ENCODE measurements at regions not wholly inside any gene's neighbourhood (a gene's known extent, or its start where the extent isn't known, plus 50 kb on each side); places are given as distances from the start of the nearest gene placed in this dataset.

GRCh38 chr1:175833951-175834350 lies 90.6 kb upstream of the TNR start:
- Mint-ChIP-seq H3K9me3 (peaks cover 0 to 8% (median 0%) of the 10 kb centered on the region in 7 donors), H3K27me3 (peaks cover 4% of the 10 kb centered on the region), H3K4me1 (no peaks in the 10 kb centered on the region), H3K36me3 (no peaks in the 10 kb centered on the region), H3K27ac (peak overlapping the region in 1 of 3 donors; percentile 26), H3K4me3 (no peak overlapping the region)
- no peak for DNase-seq
- no peaks in the 10 kb centered on the region for H3K36me3 ChIP-seq (ENCODE audit: control insufficient read depth, insufficient read depth, low read length)
- no peaks in the 10 kb centered on the region for H3K9me3 ChIP-seq (ENCODE audit: control insufficient read depth in 2 of 2, low read length in 2 of 2)
- no peaks in the 10 kb centered on the region for H3K27me3 ChIP-seq (ENCODE audit: control insufficient read depth, insufficient read depth, low read length)
- ATAC-seq (ENCODE audit: low read depth in 2 of 2): no peak
- H3K4me1 ChIP-seq (ENCODE audit: control insufficient read depth, insufficient read depth, low read length, poor library complexity, severe bottlenecking): no peaks in the 10 kb centered on the region
- no peak overlapping the region for H3K27ac ChIP-seq (ENCODE audit: insufficient read depth, low read length, poor library complexity, severe bottlenecking)
- H3K4me3 ChIP-seq (ENCODE audit: low read depth, low read length): no peak overlapping the region

GRCh38 chr1:175833502-175833901 lies 90.1 kb upstream of the TNR start:
- H3K4me3 ChIP-seq (ENCODE audit: low read depth, low read length): no peak overlapping the region
- no peak overlapping the region for H3K27ac ChIP-seq (ENCODE audit: insufficient read depth, low read length, poor library complexity, severe bottlenecking)
- Mint-ChIP-seq H3K27me3 (peaks cover 4% of the 10 kb centered on the region), H3K4me3 (no peak overlapping the region), H3K27ac (no peak overlapping the region), H3K36me3 (no peaks in the 10 kb centered on the region), H3K9me3 (peaks cover 0 to 8% (median 0%) of the 10 kb centered on the region in 7 donors), H3K4me1 (no peaks in the 10 kb centered on the region)
- no peaks in the 10 kb centered on the region for H3K27me3 ChIP-seq (ENCODE audit: control insufficient read depth, insufficient read depth, low read length)
- H3K4me1 ChIP-seq (ENCODE audit: control insufficient read depth, insufficient read depth, low read length, poor library complexity, severe bottlenecking): no peaks in the 10 kb centered on the region
- no peaks in the 10 kb centered on the region for H3K36me3 ChIP-seq (ENCODE audit: control insufficient read depth, insufficient read depth, low read length)
- no peak for DNase-seq
- H3K9me3 ChIP-seq (ENCODE audit: control insufficient read depth in 2 of 2, low read length in 2 of 2): no peaks in the 10 kb centered on the region
- ATAC-seq (ENCODE audit: low read depth in 2 of 2): no peak

GRCh38 chr1:175830500-175830899 lies 87.1 kb upstream of the TNR start:
- Mint-ChIP-seq H3K4me1 (no peaks in the 10 kb centered on the region), H3K27me3 (peaks cover 8% of the 10 kb centered on the region)

GRCh38 chr1:175829845-175830244 lies 86.5 kb upstream of the TNR start:
- H3K9me3 ChIP-seq (ENCODE audit: control insufficient read depth in 2 of 2, low read length in 2 of 2): no peaks in the 10 kb centered on the region
- DNase-seq: no peak
- H3K27ac ChIP-seq (ENCODE audit: insufficient read depth, low read length, poor library complexity, severe bottlenecking): no peak overlapping the region
- H3K9me3 Mint-ChIP-seq: peaks cover 0 to 8% (median 2%) of the 10 kb centered on the region in 7 donors
- peaks cover 2% of the 10 kb centered on the region for H3K27me3 ChIP-seq (ENCODE audit: control insufficient read depth, insufficient read depth, low read length)
- no peak overlapping the region for H3K4me3 ChIP-seq (ENCODE audit: low read depth, low read length)
- H3K4me1 Mint-ChIP-seq: no peaks in the 10 kb centered on the region
- no peaks in the 10 kb centered on the region for H3K36me3 ChIP-seq (ENCODE audit: control insufficient read depth, insufficient read depth, low read length)
- no peak for ATAC-seq (ENCODE audit: low read depth in 2 of 2)
- no peak overlapping the region for H3K27ac Mint-ChIP-seq
- H3K4me3 Mint-ChIP-seq: no peak overlapping the region
- H3K4me1 ChIP-seq (ENCODE audit: control insufficient read depth, insufficient read depth, low read length, poor library complexity, severe bottlenecking): no peaks in the 10 kb centered on the region
- peaks cover 8% of the 10 kb centered on the region for H3K27me3 Mint-ChIP-seq
- H3K36me3 Mint-ChIP-seq: no peaks in the 10 kb centered on the region

More at GRCh38 chr1:175830500-175830899, 87.1 kb upstream of the TNR start:
- no peaks in the 10 kb centered on the region for H3K36me3 Mint-ChIP-seq
- H3K27me3 ChIP-seq (ENCODE audit: control insufficient read depth, insufficient read depth, low read length): no peaks in the 10 kb centered on the region
- H3K4me3 ChIP-seq (ENCODE audit: low read depth, low read length): no peak overlapping the region
- no peak overlapping the region for H3K4me3 Mint-ChIP-seq
- DNase-seq (no peak), ATAC-seq (ENCODE audit: low read depth in 2 of 2) (no peak)
- no peak overlapping the region for H3K27ac ChIP-seq (ENCODE audit: insufficient read depth, low read length, poor library complexity, severe bottlenecking)
- peaks cover 0 to 8% (median 2%) of the 10 kb centered on the region in 7 donors for H3K9me3 Mint-ChIP-seq
- no peak overlapping the region for H3K27ac Mint-ChIP-seq
- no peaks in the 10 kb centered on the region for H3K36me3 ChIP-seq (ENCODE audit: control insufficient read depth, insufficient read depth, low read length)
- no peaks in the 10 kb centered on the region for H3K4me1 ChIP-seq (ENCODE audit: control insufficient read depth, insufficient read depth, low read length, poor library complexity, severe bottlenecking)
- no peaks in the 10 kb centered on the region for H3K9me3 ChIP-seq (ENCODE audit: control insufficient read depth in 2 of 2, low read length in 2 of 2)

GRCh38 chr1:175826705-175827104 lies 83.3 kb upstream of the TNR start:
- Histone ChIP-seq H3K36me3 (ENCODE audit: control insufficient read depth, insufficient read depth, low read length) (no peaks in the 10 kb centered on the region), H3K27ac (ENCODE audit: insufficient read depth, low read length, poor library complexity, severe bottlenecking) (no peak overlapping the region), H3K4me1 (ENCODE audit: control insufficient read depth, insufficient read depth, low read length, poor library complexity, severe bottlenecking) (no peaks in the 10 kb centered on the region), H3K27me3 (ENCODE audit: control insufficient read depth, insufficient read depth, low read length) (peaks cover 2% of the 10 kb centered on the region), H3K4me3 (ENCODE audit: low read depth, low read length) (no peak overlapping the region), H3K9me3 (ENCODE audit: control insufficient read depth in 2 of 2, low read length in 2 of 2) (no peaks in the 10 kb centered on the region)
- Mint-ChIP-seq H3K36me3 (no peaks in the 10 kb centered on the region), H3K27ac (no peak overlapping the region), H3K4me3 (no peak overlapping the region), H3K27me3 (peaks cover 9% of the 10 kb centered on the region), H3K9me3 (peaks cover 0 to 14% (median 0%) of the 10 kb centered on the region in 7 donors), H3K4me1 (no peaks in the 10 kb centered on the region)
- DNase-seq (no peak), ATAC-seq (ENCODE audit: low read depth in 2 of 2) (no peak)

- Mint-ChIP-seq H3K27me3 (peaks cover 10% of the 10 kb centered on the region), H3K36me3 (no peaks in the 10 kb centered on the region), H3K4me3 (no peak overlapping the region), H3K27ac (no peak overlapping the region), H3K4me1 (no peaks in the 10 kb centered on the region), H3K9me3 (peaks cover 0 to 7% (median 0%) of the 10 kb centered on the region in 7 donors)
- Histone ChIP-seq H3K27me3 (ENCODE audit: control insufficient read depth, insufficient read depth, low read length) (peaks cover 2% of the 10 kb centered on the region), H3K9me3 (ENCODE audit: control insufficient read depth in 2 of 2, low read length in 2 of 2) (no peaks in the 10 kb centered on the region), H3K36me3 (ENCODE audit: control insufficient read depth, insufficient read depth, low read length) (no peaks in the 10 kb centered on the region), H3K27ac (ENCODE audit: insufficient read depth, low read length, poor library complexity, severe bottlenecking) (no peak overlapping the region), H3K4me3 (ENCODE audit: low read depth, low read length) (no peak overlapping the region), H3K4me1 (ENCODE audit: control insufficient read depth, insufficient read depth, low read length, poor library complexity, severe bottlenecking) (no peaks in the 10 kb centered on the region)
- DNase-seq (peak in 1 of 3 donors; percentile 9), ATAC-seq (ENCODE audit: low read depth in 2 of 2) (no peak)
Measured at GRCh38 chr1:175824079-175824478, 80.7 kb upstream of the TNR start.

- Histone ChIP-seq H3K4me1 (ENCODE audit: control insufficient read depth, insufficient read depth, low read length, poor library complexity, severe bottlenecking) (no peaks in the 10 kb centered on the region), H3K27ac (ENCODE audit: insufficient read depth, low read length, poor library complexity, severe bottlenecking) (no peak overlapping the region), H3K9me3 (ENCODE audit: control insufficient read depth in 2 of 2, low read length in 2 of 2) (no peaks in the 10 kb centered on the region), H3K27me3 (ENCODE audit: control insufficient read depth, insufficient read depth, low read length) (peaks cover 2% of the 10 kb centered on the region), H3K4me3 (ENCODE audit: low read depth, low read length) (no peak overlapping the region), H3K36me3 (ENCODE audit: control insufficient read depth, insufficient read depth, low read length) (no peaks in the 10 kb centered on the region)
- peaks cover 10% of the 10 kb centered on the region for H3K27me3 Mint-ChIP-seq
- no peaks in the 10 kb centered on the region for H3K36me3 Mint-ChIP-seq
- H3K27ac Mint-ChIP-seq: no peak overlapping the region
- peaks cover 0 to 7% (median 0%) of the 10 kb centered on the region in 7 donors for H3K9me3 Mint-ChIP-seq
- DNase-seq: no peak
- no peak overlapping the region for H3K4me3 Mint-ChIP-seq
- no peak for ATAC-seq (ENCODE audit: low read depth in 2 of 2)
- no peaks in the 10 kb centered on the region for H3K4me1 Mint-ChIP-seq
Measured at GRCh38 chr1:175823406-175823805, 80.0 kb upstream of the TNR start.

- no peak overlapping the region for H3K27ac Mint-ChIP-seq
- peaks cover 2% of the 10 kb centered on the region for H3K27me3 ChIP-seq (ENCODE audit: control insufficient read depth, insufficient read depth, low read length)
- no peak for DNase-seq
- no peak overlapping the region for H3K4me3 Mint-ChIP-seq
- H3K4me1 ChIP-seq (ENCODE audit: control insufficient read depth, insufficient read depth, low read length, poor library complexity, severe bottlenecking): no peaks in the 10 kb centered on the region
- no peak for ATAC-seq (ENCODE audit: low read depth in 2 of 2)
- H3K4me3 ChIP-seq (ENCODE audit: low read depth, low read length): no peak overlapping the region
- H3K9me3 ChIP-seq (ENCODE audit: control insufficient read depth in 2 of 2, low read length in 2 of 2): no peaks in the 10 kb centered on the region
- H3K36me3 ChIP-seq (ENCODE audit: control insufficient read depth, insufficient read depth, low read length): no peaks in the 10 kb centered on the region
- peaks cover 10% of the 10 kb centered on the region for H3K27me3 Mint-ChIP-seq
- peaks cover 0 to 7% (median 0%) of the 10 kb centered on the region in 7 donors for H3K9me3 Mint-ChIP-seq
- no peaks in the 10 kb centered on the region for H3K4me1 Mint-ChIP-seq
- H3K27ac ChIP-seq (ENCODE audit: insufficient read depth, low read length, poor library complexity, severe bottlenecking): no peak overlapping the region
- H3K36me3 Mint-ChIP-seq: no peaks in the 10 kb centered on the region
Measured at GRCh38 chr1:175822580-175822979, 79.2 kb upstream of the TNR start.

Measured in CD4-positive, CD25-positive, alpha-beta regulatory T cell (primary cell).